H1 (cell line): ENCODE measurements at regions not wholly inside any gene's neighbourhood (a gene's known extent, or its start where the extent isn't known, plus 50 kb on each side); places are given as distances from the start of the nearest gene placed in this dataset.

Experiments used
- BRCA1 ChIP-seq: IDR thresholded peaks from 2 replicates; pipeline ENCODE4 v1.6.1; 2012; ENCODE audit warnings: low read depth, low read length, improper control_type of control experiment
- CHD1 ChIP-seq: IDR thresholded peaks from 2 replicates; pipeline ENCODE4 v1.6.1; 2012; ENCODE audit warnings: low read depth, low read length, improper control_type of control experiment
- CTCF ChIP-seq, 3 experiments: IDR thresholded peaks; 1 replicate in 2 of 3; 2 replicates in 1 of 3; pipeline versions ENCODE4 v1.5.1 to v1.6.1; 2011; ENCODE audit warnings: low read length in 3 of 3, mild to moderate bottlenecking in 3 of 3, inconsistent platforms in 2 of 3, low read depth in 1 of 3, moderate library complexity in 1 of 3; ENCODE audit not compliant: insufficient read depth in 1 of 3; ENCODE audit errors: control extremely low read depth in 1 of 3
- EZH2 ChIP-seq: fragments of 200-600 bp; sonication (generic); IDR thresholded peaks from 2 replicates; pipeline ENCODE4 v1.7.1; 2012; ENCODE audit warnings: low read depth, mild to moderate bottlenecking, moderate library complexity, low read length, inconsistent platforms; ENCODE audit not compliant: severe bottlenecking

GRCh38 chr18:43794363-43794762 is 517.1 kb upstream of the SYT4 start:
- TF ChIP-seq CTCF (IDR thresholded peaks at IDR 0.05; ENCODE audit: control extremely low read depth in 1 of 3, insufficient read depth in 1 of 3, low read depth in 1 of 3, low read length in 3 of 3) (no peak), CHD1 (no peak), BRCA1 (no peak), EZH2 (no peak)
